ENCODE measurements at regions not wholly inside any gene's neighbourhood (a gene's known extent, or its start where the extent isn't known, plus 50 kb on each side); places are given as distances from the start of the nearest gene placed in this dataset.

GRCh38 chr9:91042541-91042940, 240.9 kb downstream of the SYK start:
- intact Hi-C loops (cut with DNase I; ENCODE audit: low total_unique reads): no loop called here
- 73 to 91% (median 84%) methylated on average over 5 of the region's 5 CpGs for WGBS, 5 donors
- Histone ChIP-seq H3K4me3 (no peak overlapping the region), H3K27ac (no peak overlapping the region), H3K27me3 (replicated peaks in 1 of 7) (peaks cover 0 to 35% (median 0%) of the 10 kb centered on the region in 7 donors), H3K36me3 (no peaks in the 10 kb centered on the region), H3K4me1 (peaks cover 2 to 12% (median 8%) of the 10 kb centered on the region in 6 donors), H3K9me3 (no peaks in the 10 kb centered on the region)
- no peak for DNase-seq
- no peak for TF ChIP-seq CTCF (IDR thresholded peaks at IDR 0.05 in 8 of 11, conservative IDR thresholded peaks at IDR 0.05 in 3 of 11)
- no peak for TF ChIP-seq POLR2A (IDR thresholded peaks at IDR 0.05)
- no peak for TF ChIP-seq POLR2AphosphoS5 (IDR thresholded peaks at IDR 0.05)

- DNase-seq: no peak
- H3K36me3 ChIP-seq: no peaks in the 10 kb centered on the region
- intact Hi-C loops (cut with DNase I; ENCODE audit: low total_unique reads): no loop called here
- H3K4me1 ChIP-seq: peaks cover 0 to 7% (median 3%) of the 10 kb centered on the region in 6 donors
- H3K4me3 ChIP-seq: no peak overlapping the region
- WGBS, 5 donors: 84 to 89% (median 86%) methylated on average over 18 of the region's 18 CpGs
- peaks cover 0 to 33% (median 0%) of the 10 kb centered on the region in 7 donors for H3K27me3 ChIP-seq (replicated peaks in 1 of 7)
- H3K27ac ChIP-seq: no peak overlapping the region
- TF ChIP-seq POLR2A (IDR thresholded peaks at IDR 0.05): no peak
- TF ChIP-seq POLR2AphosphoS5 (IDR thresholded peaks at IDR 0.05): no peak
- TF ChIP-seq CTCF (IDR thresholded peaks at IDR 0.05 in 8 of 11, conservative IDR thresholded peaks at IDR 0.05 in 3 of 11): no peak
- H3K9me3 ChIP-seq: no peaks in the 10 kb centered on the region
Measured at GRCh38 chr9:91043056-91043810, 241.6 kb downstream of the SYK start.

GRCh38 chr9:91043811-91044175, 242.2 kb downstream of the SYK start:
- TF ChIP-seq CTCF (IDR thresholded peaks at IDR 0.05 in 8 of 11, conservative IDR thresholded peaks at IDR 0.05 in 3 of 11): no peak
- no peak for TF ChIP-seq POLR2AphosphoS5 (IDR thresholded peaks at IDR 0.05)
- TF ChIP-seq POLR2A (IDR thresholded peaks at IDR 0.05): no peak
- no peak for DNase-seq

GRCh38 chr9:91044354-91044753, 242.7 kb downstream of the SYK start:
- 74 to 87% (median 80%) methylated on average over 3 of the region's 3 CpGs for WGBS, 5 donors
- peaks cover 0 to 4% (median 0%) of the 10 kb centered on the region in 6 donors for H3K4me1 ChIP-seq
- intact Hi-C loops (cut with DNase I; ENCODE audit: low total_unique reads): no loop called here
- H3K9me3 ChIP-seq: no peaks in the 10 kb centered on the region
- no peak overlapping the region for H3K27ac ChIP-seq
- peaks cover 0 to 43% (median 0%) of the 10 kb centered on the region in 7 donors for H3K27me3 ChIP-seq (replicated peaks in 1 of 7)
- no peak overlapping the region for H3K4me3 ChIP-seq
- DNase-seq: no peak
- H3K36me3 ChIP-seq: no peaks in the 10 kb centered on the region
- TF ChIP-seq POLR2AphosphoS5 (IDR thresholded peaks at IDR 0.05) (no peak), POLR2A (IDR thresholded peaks at IDR 0.05) (no peak), CTCF (IDR thresholded peaks at IDR 0.05 in 8 of 11, conservative IDR thresholded peaks at IDR 0.05 in 3 of 11) (no peak)

More at GRCh38 chr9:91043811-91044175, 242.2 kb downstream of the SYK start:
- H3K9me3 ChIP-seq: no peaks in the 10 kb centered on the region
- H3K27ac ChIP-seq: no peak overlapping the region
- peaks cover 0 to 37% (median 0%) of the 10 kb centered on the region in 7 donors for H3K27me3 ChIP-seq (replicated peaks in 1 of 7)
- no peak overlapping the region for H3K4me3 ChIP-seq
- WGBS, 5 donors: 90 to 93% (median 92%) methylated on average over 5 of the region's 5 CpGs
- H3K4me1 ChIP-seq: peaks cover 0 to 4% (median 0%) of the 10 kb centered on the region in 6 donors
- intact Hi-C loops (cut with DNase I; ENCODE audit: low total_unique reads): no loop called here
- H3K36me3 ChIP-seq: no peaks in the 10 kb centered on the region
